ENCODE measurements at regions not wholly inside any gene's neighbourhood (a gene's known extent, or its start where the extent isn't known, plus 50 kb on each side); places are given as distances from the start of the nearest gene placed in this dataset.
A peak's percentile ranks its signal among the peaks of the same experiment; 100 is the strongest.

DNA sequence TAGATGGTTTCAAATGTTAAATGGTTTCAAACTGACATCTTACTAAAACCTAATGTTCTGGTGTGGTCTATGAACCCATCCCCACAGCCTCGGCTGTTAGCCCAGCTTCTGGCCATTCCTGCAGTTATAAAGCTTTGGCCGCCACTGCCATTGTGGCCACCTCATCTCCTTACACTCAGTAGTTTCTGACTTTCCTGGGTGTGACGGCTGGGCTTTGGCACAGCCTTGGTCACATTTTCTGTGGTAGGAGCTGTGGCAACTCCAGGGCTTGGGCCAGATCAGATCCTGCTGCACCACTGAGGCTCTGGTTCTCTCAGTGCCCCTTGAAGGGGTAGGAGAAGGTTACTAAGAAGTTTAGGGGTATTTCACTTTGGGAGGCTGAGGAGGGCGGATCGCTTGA is 84.2 kb upstream of the STXBP6 start:
- no peak for DNase-seq

DNA sequence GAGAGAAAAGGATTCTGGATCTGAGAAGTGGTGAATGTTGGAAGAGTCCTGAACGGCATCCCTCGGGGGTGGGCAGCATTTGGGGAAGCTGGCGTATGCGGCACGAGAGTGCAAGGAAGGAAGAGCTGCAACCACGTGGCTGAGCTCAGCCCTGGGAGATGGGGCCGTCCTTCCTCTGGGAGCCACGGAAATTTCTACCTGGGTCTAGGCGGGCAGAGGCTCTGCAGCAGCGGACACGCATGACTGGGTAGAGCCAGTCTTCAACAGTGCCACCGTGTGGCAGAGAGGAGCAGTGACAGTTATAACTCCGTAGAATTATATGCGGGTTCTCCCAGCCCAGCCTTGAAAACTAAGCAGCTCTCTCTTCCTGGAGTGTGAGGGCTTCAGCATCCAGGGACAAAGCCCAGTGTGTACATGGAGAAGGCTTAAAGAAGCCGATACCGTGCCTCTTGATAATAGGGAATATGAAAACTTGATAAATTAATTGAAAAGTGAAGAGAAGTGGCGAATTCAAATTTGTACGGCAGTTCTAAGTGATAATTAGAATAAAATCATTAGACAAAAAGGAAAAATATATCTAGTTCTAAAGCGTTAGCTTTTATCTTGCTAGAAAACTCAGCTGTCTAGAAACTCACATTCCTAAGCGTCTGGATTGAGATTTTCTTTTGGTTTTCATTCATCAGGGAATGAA is 82.9 kb upstream of the STXBP6 start:
- DNase-seq = peak; percentile 6

- no peak for DNase-seq
These were observed 82.1 kb upstream of the STXBP6 start for GRCh38 chr14:25132094-25132493.

- no peak for DNase-seq
These were observed 72.9 kb upstream of the STXBP6 start for GRCh38 chr14:25122843-25123242.

GRCh38 chr14:25122211-25122610 is 72.3 kb upstream of the STXBP6 start:
- DNase-seq = no peak

- DNase-seq = peak; percentile 8
These were observed 71.6 kb upstream of the STXBP6 start for GRCh38 chr14:25121337-25122129.

GRCh38 chr14:25120261-25120660 is 70.3 kb upstream of the STXBP6 start:
- no peak for DNase-seq

DNA sequence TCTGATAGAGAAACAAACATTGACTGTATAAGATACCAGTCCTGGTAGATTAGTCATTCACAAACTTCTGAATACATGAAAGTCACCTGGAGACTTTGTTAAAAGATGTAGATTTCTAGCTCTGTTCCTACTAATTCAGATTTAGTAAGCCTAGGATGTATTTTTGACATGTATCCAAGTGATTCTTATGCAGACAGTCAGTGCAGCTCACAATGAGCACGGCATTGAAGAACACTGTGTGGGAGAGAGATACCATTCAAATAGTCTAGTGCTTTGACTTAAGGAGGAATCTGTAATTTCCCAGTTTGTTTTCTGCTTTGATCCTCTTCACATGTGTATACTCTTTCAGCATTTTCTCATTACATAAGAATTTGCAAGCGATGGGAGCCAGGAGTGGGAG is 68.7 kb upstream of the STXBP6 start:
- DNase-seq = no peak

- no peak for DNase-seq
These were observed 67.4 kb upstream of the STXBP6 start for GRCh38 chr14:25117342-25117741.

GRCh38 chr14:25116607-25117006 is 66.7 kb upstream of the STXBP6 start:
- no peak for DNase-seq

- DNase-seq = no peak
These were observed 63.4 kb upstream of the STXBP6 start for GRCh38 chr14:25113394-25113793.

GRCh38 chr14:25111061-25111601 is 61.2 kb upstream of the STXBP6 start:
- peak; percentile 54 for DNase-seq

DNA sequence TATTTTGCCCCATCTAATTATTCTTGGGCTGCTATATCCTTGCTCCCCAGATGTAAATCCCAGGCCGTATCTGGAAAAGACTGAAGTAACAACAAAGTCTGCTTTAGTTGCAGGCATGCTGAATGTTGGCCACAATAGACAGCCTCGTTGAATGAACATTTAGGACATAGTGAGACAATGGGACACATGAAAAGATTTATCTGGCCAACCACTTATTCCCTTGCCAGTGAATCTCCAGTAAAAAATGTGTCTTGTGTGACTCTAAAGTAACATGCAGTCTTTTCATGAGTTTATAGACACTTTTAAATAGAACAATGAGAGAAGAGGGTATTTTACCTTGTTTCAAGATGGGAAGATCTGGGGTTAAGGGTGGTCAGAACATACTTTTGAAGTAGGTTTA is 60.2 kb upstream of the STXBP6 start:
- no peak for DNase-seq

GRCh38 chr14:25108959-25109358 is 59.0 kb upstream of the STXBP6 start:
- no peak for DNase-seq

- DNase-seq = no peak
These were observed 58.3 kb upstream of the STXBP6 start for GRCh38 chr14:25108291-25108690.

DNA sequence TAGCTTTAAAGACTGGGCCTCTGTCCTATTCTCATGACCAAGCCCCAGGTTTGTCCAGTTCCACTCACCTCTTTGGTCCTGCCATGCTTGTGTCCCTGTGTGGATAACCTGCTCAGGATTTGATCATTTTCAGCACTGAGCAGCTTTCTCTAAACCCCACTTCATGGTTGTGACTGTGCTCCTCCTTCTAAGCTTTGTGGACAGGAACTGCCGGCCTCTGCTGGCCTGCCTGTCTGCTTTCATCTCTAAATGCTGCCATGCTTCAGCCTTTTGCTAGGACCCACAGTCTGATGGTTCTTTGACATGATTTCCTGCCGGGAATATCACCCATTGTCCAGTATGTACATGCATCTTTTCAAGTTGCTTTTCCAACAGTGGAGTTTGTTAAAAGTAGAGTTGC is 53.9 kb upstream of the STXBP6 start:
- DNase-seq = no peak

DNA sequence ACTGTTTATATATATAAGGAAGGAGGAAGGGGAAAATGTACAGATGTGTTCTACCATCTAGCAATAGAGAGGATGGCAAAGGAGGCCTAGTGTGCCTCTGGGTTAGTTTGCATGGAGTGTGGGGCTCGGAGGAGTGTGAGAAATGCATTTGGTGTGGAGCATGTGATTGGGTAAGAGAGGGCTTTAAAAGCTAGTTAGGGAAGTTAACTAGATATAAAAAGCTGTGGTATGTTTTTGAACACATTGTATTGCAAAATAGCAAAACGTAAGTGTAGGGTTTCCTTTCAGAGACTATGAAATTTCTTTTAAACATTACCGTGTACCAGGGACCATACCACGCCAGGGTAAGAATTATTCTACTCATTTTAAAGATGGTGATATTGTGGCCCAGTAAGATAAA is 53.3 kb upstream of the STXBP6 start:
- DNase-seq = no peak

GRCh38 chr14:25102788-25103187 is 52.8 kb upstream of the STXBP6 start:
- DNase-seq = no peak

GRCh38 chr14:25101276-25101675 is 51.3 kb upstream of the STXBP6 start:
- DNase-seq = no peak

All from T1000 (cell line).